Islet precursor cell (in vitro differentiated cells): ENCODE measurements at regions not wholly inside any gene's neighbourhood (a gene's known extent, or its start where the extent isn't known, plus 50 kb on each side); places are given as distances from the start of the nearest gene placed in this dataset.

ENCODE experiments used
- DNase-seq: peaks from one replicate; pipeline ENCODE4 v3.0.0-alpha.2; 2018

- DNase-seq, result no peak
Measured at GRCh38 chr2:196362973-196363549, 191.7 kb upstream of the STK17B start.

GRCh38 chr2:196365145-196365544 is 193.8 kb upstream of the STK17B start:
- DNase-seq, result no peak

GRCh38 chr2:196365923-196366322 is 194.5 kb upstream of the STK17B start:
- no peak for DNase-seq

GRCh38 chr2:196367633-196368032 is 196.3 kb upstream of the STK17B start:
- no peak for DNase-seq

- DNase-seq, result peak; percentile 79
Measured at GRCh38 chr2:196368546-196369225, 197.3 kb upstream of the STK17B start.

DNA sequence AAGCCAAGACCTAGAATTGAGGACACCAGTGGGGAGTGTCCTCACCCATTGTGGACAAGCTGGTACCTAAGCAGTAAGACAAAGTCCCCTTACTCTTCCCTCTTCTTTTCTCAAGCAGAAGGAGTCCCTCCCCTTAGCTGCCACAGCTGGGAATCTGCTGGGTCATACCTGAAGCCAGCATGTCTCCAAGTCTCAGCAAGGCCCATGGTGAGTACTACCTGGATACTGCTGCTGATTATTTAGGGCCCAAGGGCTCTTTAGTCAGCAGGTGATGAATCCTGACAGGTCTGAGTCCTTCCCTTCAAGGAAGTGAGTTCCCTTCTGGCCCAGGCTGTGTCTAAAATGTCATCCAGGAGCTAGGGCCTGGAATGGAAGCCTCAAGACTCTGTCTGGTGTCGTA is 198.6 kb upstream of the STK17B start:
- DNase-seq, result no peak

GRCh38 chr2:196370381-196370780 is 199.0 kb upstream of the STK17B start:
- DNase-seq, result peak; percentile 88

DNA sequence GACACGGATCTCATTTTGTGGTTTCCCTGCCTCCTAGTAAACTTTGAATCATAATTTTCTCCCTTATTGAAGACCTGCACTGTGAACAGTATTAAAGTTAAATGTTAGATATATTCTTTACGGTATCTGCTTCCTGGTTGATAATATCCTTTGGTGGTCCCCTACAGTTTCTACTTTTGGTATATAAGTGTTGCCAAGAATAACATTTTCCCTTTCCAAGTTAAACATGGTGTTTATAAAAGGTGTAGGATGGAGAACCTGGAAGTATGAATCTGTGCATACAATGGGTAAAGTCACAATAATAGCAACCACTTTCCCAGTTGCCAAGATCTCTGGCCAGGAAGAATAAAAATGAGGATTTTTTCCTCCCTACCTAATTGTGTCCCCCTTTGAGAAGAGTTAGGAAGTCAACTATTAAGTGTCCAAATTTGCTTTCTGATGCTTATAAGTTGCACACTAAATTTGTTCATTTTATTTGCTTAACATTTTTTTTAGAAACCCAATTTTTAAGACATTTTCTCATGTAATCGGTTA is 201.0 kb upstream of the STK17B start:
- DNase-seq, result no peak

- no peak for DNase-seq
Measured at GRCh38 chr2:196372811-196373664, 201.7 kb upstream of the STK17B start.

DNA sequence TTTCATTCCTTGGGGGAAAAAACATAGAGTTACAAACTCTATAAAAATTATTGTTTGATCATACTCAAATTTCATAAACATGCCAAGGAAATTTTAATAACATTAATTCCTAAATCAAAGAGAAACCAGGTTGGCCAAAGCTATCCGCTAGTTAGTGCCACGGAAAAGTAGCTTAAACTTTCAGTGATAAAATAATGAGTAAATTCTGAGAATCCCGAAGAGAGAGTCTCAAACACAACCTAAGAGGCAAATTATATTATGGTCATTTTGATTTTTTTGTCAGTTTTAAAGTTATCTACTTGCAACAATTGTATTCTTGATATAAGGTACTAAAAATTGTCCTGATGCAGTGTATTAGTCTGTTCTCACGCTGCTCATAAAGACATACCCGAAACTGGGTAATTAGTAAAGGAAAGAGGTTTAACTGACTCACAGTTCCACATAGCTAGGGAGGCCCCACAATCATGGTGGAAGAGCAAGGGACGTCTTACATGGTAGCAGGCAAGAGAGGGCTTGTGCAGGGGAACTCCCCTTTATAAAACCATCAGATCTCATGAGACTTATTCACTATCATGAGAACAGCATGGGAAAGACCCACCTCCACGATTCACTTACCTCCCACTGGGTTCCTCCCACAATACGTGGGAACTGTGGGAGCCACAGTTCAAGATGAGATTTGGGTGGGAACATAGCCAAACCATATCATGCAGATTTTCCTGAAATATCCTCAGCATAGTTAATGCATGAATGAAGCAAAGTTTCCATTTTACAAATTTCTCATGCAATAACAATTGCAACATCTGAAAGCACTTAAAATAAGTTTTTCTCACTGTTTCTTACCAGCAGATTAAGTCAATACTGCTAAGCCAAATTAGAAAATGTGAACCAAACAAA is 205.9 kb upstream of the STK17B start:
- no peak for DNase-seq

DNA sequence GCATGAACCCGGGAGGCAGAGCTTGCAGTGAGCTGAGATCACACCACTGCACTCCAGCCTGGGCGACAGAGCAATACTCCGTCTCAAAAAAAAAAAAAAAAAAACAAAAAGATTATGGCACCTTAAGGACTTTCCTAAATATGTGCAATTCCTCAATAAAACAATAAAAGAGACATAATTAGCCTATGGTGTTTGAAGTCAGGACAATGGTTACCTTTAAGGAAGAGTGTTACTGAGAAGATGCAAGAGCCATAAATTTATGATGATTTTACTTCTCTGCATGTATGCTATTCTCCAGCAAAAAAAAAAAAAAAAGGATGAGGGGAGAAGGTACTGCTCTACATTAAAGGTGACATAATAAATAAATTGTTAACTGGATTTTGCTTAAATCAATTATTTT is 208.2 kb upstream of the STK17B start:
- DNase-seq, result no peak

- no peak for DNase-seq
Measured at GRCh38 chr2:196380098-196380497, 208.7 kb upstream of the STK17B start.

DNA sequence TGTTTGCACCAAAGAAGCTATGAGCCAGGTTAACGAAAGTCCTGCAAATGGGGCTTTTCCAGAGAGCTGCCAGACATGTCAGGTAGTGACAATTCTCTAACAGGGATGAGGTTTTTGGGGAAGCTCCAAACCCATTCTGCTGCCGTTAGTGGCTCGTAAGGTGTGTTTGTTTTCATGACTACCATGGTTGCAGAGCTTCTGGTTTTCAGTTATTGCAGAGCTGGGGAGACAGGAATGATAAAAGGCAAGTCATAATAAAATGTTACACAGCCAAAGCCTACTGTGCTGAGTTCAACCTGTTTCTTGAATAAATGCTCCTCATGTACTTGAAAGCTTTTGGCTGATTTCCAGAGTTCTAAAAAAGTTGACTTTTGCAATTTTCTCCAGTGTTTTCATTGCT is 209.2 kb upstream of the STK17B start:
- no peak for DNase-seq

DNA sequence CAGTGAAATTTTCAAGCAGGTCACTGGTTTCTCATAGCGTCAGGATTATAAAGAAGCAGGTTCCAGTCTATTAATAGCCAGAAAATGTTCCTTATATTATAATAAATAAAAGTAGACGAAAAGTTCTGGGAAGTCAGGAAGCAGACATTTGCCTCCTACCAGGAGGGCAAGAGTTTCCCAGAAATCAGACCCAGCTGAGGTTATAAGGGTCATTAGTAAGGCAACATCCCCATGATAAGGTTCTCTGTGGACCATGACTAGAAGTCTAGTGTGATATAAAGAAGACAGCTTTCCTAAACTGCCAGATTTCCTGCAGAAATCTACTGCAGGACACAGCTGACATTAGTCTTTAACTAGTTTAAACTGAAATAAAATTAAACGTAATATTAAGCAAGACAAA is 210.1 kb upstream of the STK17B start:
- no peak for DNase-seq

DNA sequence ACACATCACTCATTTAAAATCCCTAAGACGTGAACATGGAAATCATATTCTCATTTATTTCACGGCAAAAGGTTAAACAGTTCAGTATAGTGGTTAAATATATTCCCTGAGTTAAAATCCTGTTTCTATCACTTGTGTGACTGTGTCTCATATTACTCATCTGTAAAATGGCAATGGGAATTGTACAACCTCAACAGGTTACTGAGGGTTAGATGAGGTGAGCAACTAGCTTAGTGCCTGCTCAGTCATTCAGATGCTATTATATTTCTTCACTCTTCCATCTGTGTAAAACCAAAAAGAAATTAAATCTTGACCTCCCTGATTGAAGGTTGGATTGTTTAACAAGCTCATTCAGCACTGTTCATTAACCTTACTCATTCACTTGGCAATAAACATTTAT is 212.4 kb upstream of the STK17B start:
- no peak for DNase-seq

- DNase-seq, result no peak
Measured at GRCh38 chr2:196384729-196385128, 213.4 kb upstream of the STK17B start.

DNA sequence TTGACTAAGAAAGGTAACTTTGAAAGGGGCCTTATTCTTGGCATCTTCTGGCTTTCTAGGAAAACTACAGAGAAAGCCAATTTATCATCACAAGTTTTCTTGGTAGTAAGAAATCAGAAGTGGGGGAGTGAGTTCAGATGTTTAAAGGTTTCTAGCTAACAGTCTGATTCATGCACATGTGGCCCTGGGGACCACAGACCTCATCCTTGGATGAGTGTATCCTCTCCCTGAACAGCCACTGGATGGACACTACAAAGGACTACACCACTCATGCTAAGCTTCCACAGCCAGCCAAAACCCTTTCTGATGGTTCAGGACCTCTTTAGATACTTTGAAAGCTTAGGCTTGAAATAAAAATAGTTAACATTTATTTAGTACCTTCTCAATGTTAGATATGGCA is 218.3 kb upstream of the STK17B start:
- no peak for DNase-seq

GRCh38 chr2:196390243-196391148 is 219.1 kb upstream of the STK17B start:
- DNase-seq, result no peak

GRCh38 chr2:196391149-196391479 is 219.7 kb upstream of the STK17B start:
- DNase-seq, result no peak

- no peak for DNase-seq
Measured at GRCh38 chr2:196399096-196399495, 227.7 kb upstream of the STK17B start.
